GM23338 (cell line): ENCODE measurements at regions not wholly inside any gene's neighbourhood (a gene's known extent, or its start where the extent isn't known, plus 50 kb on each side); places are given as distances from the start of the nearest gene placed in this dataset.

Source experiments
- ATAC-seq: fragments of 200-7000 bp; cut with Tn5 transposase; 3 replicates; pipeline ENCODE4 v1.9.1; 2020
- DNase-seq: peaks from one replicate; pipeline ENCODE4 v3.0.0-alpha.2; 2015; ENCODE audit warnings: low spot score
- H2AFZ ChIP-seq: fragments of 200-600 bp; sonication (generic); 2 replicates; pipeline ENCODE4 v1.8.0; 2016; ENCODE audit warnings: antibody characterized with exemption, mild to moderate bottlenecking, moderate library complexity
- H3F3A ChIP-seq: fragments of 200-600 bp; sonication (generic); replicated peaks from 2 replicates; pipeline ENCODE4 v1.8.0; 2017; ENCODE audit warnings: antibody characterized with exemption, mixed run types, low read depth
- H3K27ac ChIP-seq: fragments of 200-600 bp; sonication (generic); 2 replicates; pipeline ENCODE4 v1.6.1; 2016; ENCODE audit warnings: low read depth
- H3K27me3 ChIP-seq: fragments of 200-600 bp; sonication (generic); 2 replicates; pipeline ENCODE4 v1.8.0; 2016; ENCODE audit warnings: mild to moderate bottlenecking, mixed run types, moderate library complexity; ENCODE audit not compliant: insufficient read depth
- H3K36me3 ChIP-seq: fragments of 200-600 bp; sonication (generic); 2 replicates; pipeline ENCODE4 v1.8.0; 2016; ENCODE audit warnings: mild to moderate bottlenecking; ENCODE audit not compliant: insufficient read depth
- H3K4me1 ChIP-seq: fragments of 200-600 bp; sonication (generic); 2 replicates; pipeline ENCODE4 v1.8.0; 2016; ENCODE audit warnings: mild to moderate bottlenecking, moderate library complexity; ENCODE audit not compliant: insufficient read depth
- H3K4me2 ChIP-seq: fragments of 200-600 bp; sonication (generic); 2 replicates; pipeline ENCODE4 v1.7.1; 2017; ENCODE audit warnings: mixed run types
- H3K4me3 ChIP-seq: fragments of 200-600 bp; sonication (generic); 2 replicates; pipeline ENCODE4 v1.6.1; 2016; ENCODE audit warnings: mixed run types
- H3K79me2 ChIP-seq: fragments of 200-600 bp; sonication (generic); replicated peaks from 2 replicates; pipeline ENCODE4 v1.8.0; 2017; ENCODE audit warnings: mild to moderate bottlenecking; ENCODE audit not compliant: insufficient read depth
- H3K9me2 ChIP-seq: fragments of 200-600 bp; sonication (generic); 2 replicates; pipeline ENCODE4 v1.8.0; 2017; ENCODE audit not compliant: insufficient read depth
- H4K20me1 ChIP-seq: fragments of 200-600 bp; sonication (generic); replicated peaks from 2 replicates; pipeline ENCODE4 v1.8.0; 2017; ENCODE audit warnings: mild to moderate bottlenecking; ENCODE audit not compliant: insufficient read depth
- H3K27ac Mint-ChIP-seq: 2 replicates; pipeline ENCODE4 v1.8.0; 2020; ENCODE audit warnings: inconsistent platforms, mild to moderate bottlenecking, moderate library complexity, mixed read lengths
- H3K27me3 Mint-ChIP-seq: 3 replicates; pipeline ENCODE4 v1.8.0; 2022; ENCODE audit warnings: low read depth, mild to moderate bottlenecking, moderate library complexity, mixed read lengths, inconsistent platforms; ENCODE audit not compliant: insufficient read depth, poor library complexity
- H3K36me3 Mint-ChIP-seq: 3 replicates; pipeline ENCODE4 v1.8.0; 2021; ENCODE audit warnings: low read depth, mild to moderate bottlenecking, inconsistent platforms, moderate library complexity, mixed read lengths
- H3K4me1 Mint-ChIP-seq: 3 replicates; pipeline ENCODE4 v1.8.0; 2020; ENCODE audit warnings: mild to moderate bottlenecking, inconsistent platforms, mixed read lengths
- H3K4me3 Mint-ChIP-seq: 3 replicates; pipeline ENCODE4 v1.8.0; 2021; ENCODE audit warnings: moderate library complexity, mild to moderate bottlenecking, inconsistent platforms, mixed read lengths
- H3K9me3 Mint-ChIP-seq: 3 replicates; pipeline ENCODE4 v1.8.0; 2020; ENCODE audit warnings: moderate library complexity, mild to moderate bottlenecking, inconsistent platforms, mixed read lengths
- ETS1 ChIP-seq: IDR thresholded peaks from 2 replicates; pipeline ENCODE4 v1.6.1; 2016; ENCODE audit warnings: antibody characterized with exemption
- EZH2 ChIP-seq: fragments of 200-600 bp; sonication (generic); IDR thresholded peaks from one replicate; pipeline ENCODE4 v1.8.0; 2017; ENCODE audit warnings: antibody characterized with exemption, mild to moderate bottlenecking, low read depth; ENCODE audit not compliant: unreplicated experiment
- EZH2phosphoT487 ChIP-seq: fragments of 200-600 bp; sonication (generic); IDR thresholded peaks from one replicate; pipeline ENCODE4 v1.8.1; 2018; ENCODE audit warnings: antibody characterized with exemption; ENCODE audit not compliant: unreplicated experiment
- JUNB ChIP-seq: IDR thresholded peaks from one replicate; pipeline ENCODE4 v1.6.1; 2016; ENCODE audit warnings: antibody characterized with exemption; ENCODE audit not compliant: unreplicated experiment
- NANOG ChIP-seq: IDR thresholded peaks from 2 replicates; pipeline ENCODE4 v1.6.1; 2016; ENCODE audit warnings: antibody characterized with exemption, borderline replicate concordance
- REST ChIP-seq: IDR thresholded peaks from one replicate; pipeline ENCODE4 v1.6.1; 2018; ENCODE audit warnings: antibody characterized with exemption; ENCODE audit not compliant: unreplicated experiment
- ZNF462 ChIP-seq: fragments of 250-450 bp; sonication (Bioruptor Pico); IDR thresholded peaks from 2 replicates; pipeline ENCODE4 v1.5.0; 2020; ENCODE audit warnings: mild to moderate bottlenecking, moderate library complexity

- H3K4me3 Mint-ChIP-seq: no peak overlapping the region
- no peaks in the 10 kb centered on the region for H3K4me1 ChIP-seq
- H3K79me2 ChIP-seq: no peaks in the 10 kb centered on the region
- no peaks in the 10 kb centered on the region for H4K20me1 ChIP-seq
- no peak overlapping the region for H3K4me2 ChIP-seq
- no peak overlapping the region for H2AFZ ChIP-seq
- no peaks in the 10 kb centered on the region for H3F3A ChIP-seq
- no peaks in the 10 kb centered on the region for H3K27me3 ChIP-seq
- H3K4me1 Mint-ChIP-seq: no peaks in the 10 kb centered on the region
- H3K36me3 Mint-ChIP-seq: no peaks in the 10 kb centered on the region
- H3K4me3 ChIP-seq: no peak overlapping the region
- ATAC-seq (no peak), DNase-seq (peak; percentile 8)
- H3K36me3 ChIP-seq: no peaks in the 10 kb centered on the region
- H3K9me3 Mint-ChIP-seq: no peaks in the 10 kb centered on the region
- no peaks in the 10 kb centered on the region for H3K9me2 ChIP-seq
- TF ChIP-seq NANOG (no peak), REST (peak; percentile 67)
- H3K27me3 Mint-ChIP-seq: no peaks in the 10 kb centered on the region
- no peak overlapping the region for H3K27ac ChIP-seq
- H3K27ac Mint-ChIP-seq: no peak overlapping the region
These were observed 396.4 kb downstream of the PIK3C3 start for GRCh38 chr18:42351455-42351854.

- Histone ChIP-seq H3K4me1 (0 out of 2 replicates have a peak, but pooled peaks cover 4% of the 10 kb centered on the region), H3K4me3 (no peak overlapping the region), H3K9me2 (no peaks in the 10 kb centered on the region), H2AFZ (no peak overlapping the region), H3K27me3 (no peaks in the 10 kb centered on the region), H3K27ac (no peak overlapping the region), H3K4me2 (no peak overlapping the region), H3K36me3 (no peaks in the 10 kb centered on the region), H3K79me2 (no peaks in the 10 kb centered on the region), H3F3A (no peaks in the 10 kb centered on the region), H4K20me1 (no peaks in the 10 kb centered on the region)
- DNase-seq (no peak), ATAC-seq (no peak)
- Mint-ChIP-seq H3K4me1 (no peaks in the 10 kb centered on the region), H3K36me3 (no peaks in the 10 kb centered on the region), H3K4me3 (no peak overlapping the region), H3K9me3 (no peaks in the 10 kb centered on the region), H3K27ac (no peak overlapping the region), H3K27me3 (no peaks in the 10 kb centered on the region)
- TF ChIP-seq NANOG (no peak), EZH2 (no peak), ZNF462 (CRISPR knock-in tag) (no peak), ETS1 (no peak), REST (no peak), EZH2phosphoT487 (no peak), JUNB (no peak)
These were observed 405.7 kb downstream of the PIK3C3 start for GRCh38 chr18:42360716-42361115.
